Middle frontal gyrus (tissue), 1 donor: ENCODE measurements at regions not wholly inside any gene's neighbourhood (a gene's known extent, or its start where the extent isn't known, plus 50 kb on each side); places are given as distances from the start of the nearest gene placed in this dataset.

Source experiments
- DNase-seq: peaks from one replicate; pipeline ENCODE4 v3.0.0-alpha.2; 2015; ENCODE audit warnings: low spot score; ENCODE audit errors: extremely low spot score

GRCh38 chr1:47551971-47552528 lies 114.2 kb downstream of the FOXD2 start:
- no peak for DNase-seq

- DNase-seq = no peak
Measured at GRCh38 chr1:47554082-47554481, 116.2 kb downstream of the FOXD2 start.

- DNase-seq = no peak
Measured at GRCh38 chr1:47554901-47555300, 117.1 kb downstream of the FOXD2 start.

- DNase-seq = no peak
Measured at GRCh38 chr1:47555306-47555705, 117.5 kb downstream of the FOXD2 start.

- no peak for DNase-seq
Measured at GRCh38 chr1:47555841-47556560, 118.2 kb downstream of the FOXD2 start.

GRCh38 chr1:47557066-47557465 lies 119.2 kb downstream of the FOXD2 start:
- no peak for DNase-seq

GRCh38 chr1:47558601-47559593 lies 121.1 kb downstream of the FOXD2 start:
- no peak for DNase-seq

- no peak for DNase-seq
Measured at GRCh38 chr1:47559944-47560695, 122.3 kb downstream of the FOXD2 start.

- DNase-seq = no peak
Measured at GRCh38 chr1:47561523-47562007, 123.7 kb downstream of the FOXD2 start.

GRCh38 chr1:47562147-47562546 lies 124.3 kb downstream of the FOXD2 start:
- no peak for DNase-seq

- no peak for DNase-seq
Measured at GRCh38 chr1:47562799-47563198, 125.0 kb downstream of the FOXD2 start.

- DNase-seq = no peak
Measured at GRCh38 chr1:47563201-47563600, 125.4 kb downstream of the FOXD2 start.

GRCh38 chr1:47564570-47564969 lies 126.7 kb downstream of the FOXD2 start:
- no peak for DNase-seq

GRCh38 chr1:47565092-47565491 lies 127.2 kb downstream of the FOXD2 start:
- no peak for DNase-seq

GRCh38 chr1:47565676-47566075 lies 127.8 kb downstream of the FOXD2 start:
- DNase-seq = no peak

- DNase-seq = no peak
Measured at GRCh38 chr1:47568763-47569162, 130.9 kb downstream of the FOXD2 start.

- DNase-seq = no peak
Measured at GRCh38 chr1:47569261-47569660, 131.4 kb downstream of the FOXD2 start.

- no peak for DNase-seq
Measured at GRCh38 chr1:47569681-47570470, 132.0 kb downstream of the FOXD2 start.

- no peak for DNase-seq
Measured at GRCh38 chr1:47571161-47571560, 133.3 kb downstream of the FOXD2 start.

- DNase-seq = no peak
Measured at GRCh38 chr1:47571952-47572351, 134.1 kb downstream of the FOXD2 start.
